Activated CD8-positive, alpha-beta T cell treated with anti-CD3 and anti-CD28 coated beads for 36 hours (primary cell): ENCODE measurements at regions not wholly inside any gene's neighbourhood (a gene's known extent, or its start where the extent isn't known, plus 50 kb on each side); places are given as distances from the start of the nearest gene placed in this dataset.
A peak's percentile ranks its signal among the peaks of the same experiment; 100 is the strongest.

ENCODE experiments used
- ATAC-seq: fragments of 200-7000 bp; cut with Tn5 transposase; one replicate; pipeline ENCODE4 v1.10.0; 2021; ENCODE audit warnings: mild to moderate bottlenecking, moderate library complexity
- CTCF ChIA-PET: fragments of 350-600 bp; sonication (Branson Sonifier 250); formaldehyde crosslinking; loops from one replicate; lab custom pipeline; 2021; ENCODE audit warnings: antibody characterized with exemption; lab: Charles Lee
- POLR2A ChIA-PET: fragments of 350-600 bp; sonication (Branson Sonifier 250); formaldehyde crosslinking; loops from one replicate; lab custom pipeline; 2021; ENCODE audit warnings: antibody characterized with exemption; lab: Charles Lee
- DNase-seq: peaks from one replicate; pipeline ENCODE4 v3.0.0-alpha.2; 2020
- H3K27ac Mint-ChIP-seq: one replicate; pipeline ENCODE4 v1.8.0; 2021; ENCODE audit warnings: mild to moderate bottlenecking, mixed read lengths
- H3K27me3 Mint-ChIP-seq: one replicate; pipeline ENCODE4 v1.8.0; 2021; ENCODE audit warnings: mixed read lengths
- H3K36me3 Mint-ChIP-seq: one replicate; pipeline ENCODE4 v1.8.0; 2021; ENCODE audit warnings: low read depth, mixed read lengths
- H3K4me1 Mint-ChIP-seq: one replicate; pipeline ENCODE4 v1.8.0; 2021; ENCODE audit warnings: low read depth, mixed read lengths
- H3K4me3 Mint-ChIP-seq: one replicate; pipeline ENCODE4 v1.8.0; 2021; ENCODE audit warnings: mild to moderate bottlenecking, moderate library complexity, mixed read lengths
- H3K9me3 Mint-ChIP-seq: one replicate; pipeline ENCODE4 v1.8.0; 2021; ENCODE audit warnings: mixed read lengths
- intact Hi-C: fragments of 100-400 bp; cut with micrococcal nuclease; formaldehyde crosslinking; loops from one replicate; pipeline ENCODE4 v1.10.0; 2022
- TF ChIP-seq, protein P1 (sequence below): fragments of 200-600 bp; IDR thresholded peaks from one replicate; pipeline ENCODE4 v1.8.0; 2022; ENCODE audit warnings: antibody characterized with exemption, mild to moderate bottlenecking

GRCh38 chr2:239570216-239570925 lies 169.6 kb upstream of the HDAC4 start:
- no peaks in the 10 kb centered on the region for H3K36me3 Mint-ChIP-seq
- H3K4me3 Mint-ChIP-seq, result no peak overlapping the region
- CTCF ChIA-PET, result no interaction called here
- no peak for DNase-seq
- H3K27ac Mint-ChIP-seq, result no peak overlapping the region
- H3K9me3 Mint-ChIP-seq, result no peaks in the 10 kb centered on the region
- POLR2A ChIA-PET, result no interaction called here
- no peak for ATAC-seq
- intact Hi-C loops, result no loop called here
- TF ChIP-seq, protein P1, sequence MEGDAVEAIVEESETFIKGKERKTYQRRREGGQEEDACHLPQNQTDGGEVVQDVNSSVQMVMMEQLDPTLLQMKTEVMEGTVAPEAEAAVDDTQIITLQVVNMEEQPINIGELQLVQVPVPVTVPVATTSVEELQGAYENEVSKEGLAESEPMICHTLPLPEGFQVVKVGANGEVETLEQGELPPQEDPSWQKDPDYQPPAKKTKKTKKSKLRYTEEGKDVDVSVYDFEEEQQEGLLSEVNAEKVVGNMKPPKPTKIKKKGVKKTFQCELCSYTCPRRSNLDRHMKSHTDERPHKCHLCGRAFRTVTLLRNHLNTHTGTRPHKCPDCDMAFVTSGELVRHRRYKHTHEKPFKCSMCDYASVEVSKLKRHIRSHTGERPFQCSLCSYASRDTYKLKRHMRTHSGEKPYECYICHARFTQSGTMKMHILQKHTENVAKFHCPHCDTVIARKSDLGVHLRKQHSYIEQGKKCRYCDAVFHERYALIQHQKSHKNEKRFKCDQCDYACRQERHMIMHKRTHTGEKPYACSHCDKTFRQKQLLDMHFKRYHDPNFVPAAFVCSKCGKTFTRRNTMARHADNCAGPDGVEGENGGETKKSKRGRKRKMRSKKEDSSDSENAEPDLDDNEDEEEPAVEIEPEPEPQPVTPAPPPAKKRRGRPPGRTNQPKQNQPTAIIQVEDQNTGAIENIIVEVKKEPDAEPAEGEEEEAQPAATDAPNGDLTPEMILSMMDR, result no peak
- H3K4me1 Mint-ChIP-seq, result peaks cover 4% of the 10 kb centered on the region
- peaks cover 3% of the 10 kb centered on the region for H3K27me3 Mint-ChIP-seq

DNA sequence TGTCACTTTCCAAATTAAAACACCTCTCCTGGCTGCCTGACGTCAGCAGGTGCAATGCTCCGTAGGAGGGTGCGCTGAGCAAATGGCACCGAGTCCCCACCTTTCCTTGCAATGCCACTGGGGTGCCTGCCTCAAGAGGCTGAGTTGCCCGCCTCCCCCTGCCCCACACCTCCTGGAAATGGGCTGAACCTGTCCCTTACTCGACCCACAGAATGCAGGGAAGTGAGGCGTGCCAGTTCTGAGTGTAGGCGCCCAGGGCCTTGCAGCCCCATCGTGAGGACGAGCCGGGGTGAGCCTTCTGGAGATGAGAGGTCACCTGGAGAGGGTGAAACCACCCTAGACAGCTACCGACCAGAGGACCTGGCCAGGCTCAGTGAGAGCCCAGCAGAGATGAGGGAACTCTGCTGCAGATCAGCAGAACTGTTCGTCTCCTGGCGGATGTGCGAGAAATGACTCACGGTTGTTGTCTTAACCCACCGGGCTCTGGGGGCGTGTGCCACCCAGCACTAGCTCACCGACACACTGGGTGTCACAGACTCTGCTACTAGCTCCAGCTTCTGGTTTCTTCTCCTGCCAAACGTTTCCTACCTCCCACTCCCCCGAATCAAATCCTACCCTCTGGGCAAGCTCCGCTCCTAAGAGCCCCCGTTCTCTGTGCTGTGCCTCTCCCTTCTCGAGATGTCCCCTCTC lies 168.7 kb upstream of the HDAC4 start:
- TF ChIP-seq, protein P1, result no peak
- intact Hi-C loops, result no loop called here
- CTCF ChIA-PET, result no interaction called here
- peak; percentile 31 for DNase-seq
- Mint-ChIP-seq H3K4me3 (no peak overlapping the region), H3K4me1 (peaks cover 4% of the 10 kb centered on the region), H3K9me3 (no peaks in the 10 kb centered on the region), H3K27me3 (peaks cover 3% of the 10 kb centered on the region), H3K36me3 (no peaks in the 10 kb centered on the region), H3K27ac (no peak overlapping the region)
- POLR2A ChIA-PET, result no interaction called here
- peak; percentile 81 for ATAC-seq

DNA sequence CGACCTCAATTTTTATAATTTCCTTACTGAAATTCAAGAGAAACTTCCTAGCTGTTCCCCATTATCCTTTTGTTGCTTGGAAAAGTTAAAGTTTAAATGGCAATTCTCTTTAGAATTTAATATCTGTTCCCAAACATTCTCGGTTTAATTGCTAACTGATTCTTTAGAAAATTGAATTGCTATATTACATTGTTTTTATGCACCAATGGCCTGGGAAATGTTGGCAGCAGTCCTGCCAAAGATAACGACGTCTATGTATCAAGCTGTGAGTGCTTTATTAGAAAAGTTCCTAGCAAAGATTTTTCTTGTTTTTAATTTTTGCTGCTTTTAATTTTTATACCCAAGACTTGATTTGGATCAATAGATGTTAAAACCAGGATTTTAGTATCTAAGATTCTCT lies 167.8 kb upstream of the HDAC4 start:
- Mint-ChIP-seq H3K36me3 (no peaks in the 10 kb centered on the region), H3K4me1 (peaks cover 4% of the 10 kb centered on the region), H3K4me3 (no peak overlapping the region), H3K27ac (no peak overlapping the region), H3K27me3 (peaks cover 3% of the 10 kb centered on the region), H3K9me3 (no peaks in the 10 kb centered on the region)
- TF ChIP-seq, protein P1, result no peak
- ChIA-PET POLR2A (no interaction called here), CTCF (interaction anchor here (0.6 kb wide), 1 partner anchor 46 kb away, joined by 3 read pairs; no protein-coding TSS in a partner anchor)
- no peak for DNase-seq
- no peak for ATAC-seq
- intact Hi-C loops, result no loop called here

GRCh38 chr2:239567786-239568185 lies 167.0 kb upstream of the HDAC4 start:
- CTCF ChIA-PET, result no interaction called here
- POLR2A ChIA-PET, result no interaction called here
- DNase-seq (no peak), ATAC-seq (no peak)
- no peak overlapping the region for H3K4me3 Mint-ChIP-seq
- TF ChIP-seq, protein P1, result no peak
- peaks cover 4% of the 10 kb centered on the region for H3K4me1 Mint-ChIP-seq
- no peaks in the 10 kb centered on the region for H3K36me3 Mint-ChIP-seq
- intact Hi-C loops, result no loop called here
- no peaks in the 10 kb centered on the region for H3K9me3 Mint-ChIP-seq
- peaks cover 3% of the 10 kb centered on the region for H3K27me3 Mint-ChIP-seq
- no peak overlapping the region for H3K27ac Mint-ChIP-seq

DNA sequence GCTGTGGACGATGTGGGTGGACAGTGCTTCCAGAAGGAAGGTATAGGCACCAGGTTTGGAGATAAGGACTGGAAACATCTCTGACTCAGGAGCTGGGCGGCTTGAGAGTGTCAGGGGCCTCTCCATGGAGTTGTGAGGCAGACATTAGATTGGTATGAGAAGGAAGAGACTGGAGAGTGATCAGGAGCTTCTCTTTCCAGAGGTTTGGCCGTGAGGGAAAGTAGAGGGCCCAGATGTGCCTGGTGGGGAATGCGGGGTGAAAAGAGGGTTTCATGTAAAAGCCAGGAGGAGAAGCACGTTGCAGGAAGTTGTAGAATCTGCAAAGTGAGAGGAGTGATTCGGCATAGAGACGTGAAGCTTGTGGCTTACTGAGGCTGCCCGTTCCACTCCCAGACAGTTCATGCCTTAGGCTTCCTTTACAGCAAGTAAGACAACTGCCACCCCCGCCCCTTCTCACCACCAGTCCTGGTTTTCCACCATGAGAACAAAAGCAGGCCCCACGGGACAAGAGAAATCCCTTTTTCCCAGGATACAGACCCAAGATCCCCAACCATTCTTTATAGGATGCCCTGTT lies 166.3 kb upstream of the HDAC4 start:
- no peaks in the 10 kb centered on the region for H3K27me3 Mint-ChIP-seq
- ChIA-PET CTCF (interaction anchor here (1.1 kb wide), 1 partner anchor 9 kb away, joined by 3 read pairs; no protein-coding TSS in a partner anchor), POLR2A (no interaction called here)
- DNase-seq, result no peak
- TF ChIP-seq, protein P1, result no peak
- H3K4me3 Mint-ChIP-seq, result no peak overlapping the region
- no peaks in the 10 kb centered on the region for H3K9me3 Mint-ChIP-seq
- H3K36me3 Mint-ChIP-seq, result no peaks in the 10 kb centered on the region
- H3K4me1 Mint-ChIP-seq, result peaks cover 4% of the 10 kb centered on the region
- H3K27ac Mint-ChIP-seq, result no peak overlapping the region
- intact Hi-C loops, result no loop called here
- ATAC-seq, result no peak
